ENCODE measurements at regions not wholly inside any gene's neighbourhood (a gene's known extent, or its start where the extent isn't known, plus 50 kb on each side); places are given as distances from the start of the nearest gene placed in this dataset.

DNA sequence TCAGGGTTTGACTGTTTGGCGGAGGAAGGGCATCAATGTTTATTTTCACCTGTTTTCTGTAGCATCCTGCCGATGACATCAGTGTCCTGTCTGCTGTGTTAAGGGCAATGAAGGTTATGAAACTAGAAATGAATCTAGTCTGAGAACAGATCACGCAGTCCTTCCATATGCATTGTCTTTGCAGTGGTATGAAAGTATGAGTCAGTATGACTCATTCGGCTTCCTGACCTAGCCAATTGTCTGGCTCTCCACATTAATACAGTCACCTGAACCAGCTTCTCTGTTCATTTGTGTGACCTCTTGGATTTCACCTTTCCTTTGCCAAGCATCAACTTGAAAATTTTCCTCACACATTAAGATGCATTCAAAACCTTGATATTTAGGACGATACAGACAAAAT lies 353.8 kb downstream of the RND3 start:
- TF ChIP-seq, protein P1, sequence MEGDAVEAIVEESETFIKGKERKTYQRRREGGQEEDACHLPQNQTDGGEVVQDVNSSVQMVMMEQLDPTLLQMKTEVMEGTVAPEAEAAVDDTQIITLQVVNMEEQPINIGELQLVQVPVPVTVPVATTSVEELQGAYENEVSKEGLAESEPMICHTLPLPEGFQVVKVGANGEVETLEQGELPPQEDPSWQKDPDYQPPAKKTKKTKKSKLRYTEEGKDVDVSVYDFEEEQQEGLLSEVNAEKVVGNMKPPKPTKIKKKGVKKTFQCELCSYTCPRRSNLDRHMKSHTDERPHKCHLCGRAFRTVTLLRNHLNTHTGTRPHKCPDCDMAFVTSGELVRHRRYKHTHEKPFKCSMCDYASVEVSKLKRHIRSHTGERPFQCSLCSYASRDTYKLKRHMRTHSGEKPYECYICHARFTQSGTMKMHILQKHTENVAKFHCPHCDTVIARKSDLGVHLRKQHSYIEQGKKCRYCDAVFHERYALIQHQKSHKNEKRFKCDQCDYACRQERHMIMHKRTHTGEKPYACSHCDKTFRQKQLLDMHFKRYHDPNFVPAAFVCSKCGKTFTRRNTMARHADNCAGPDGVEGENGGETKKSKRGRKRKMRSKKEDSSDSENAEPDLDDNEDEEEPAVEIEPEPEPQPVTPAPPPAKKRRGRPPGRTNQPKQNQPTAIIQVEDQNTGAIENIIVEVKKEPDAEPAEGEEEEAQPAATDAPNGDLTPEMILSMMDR (conservative IDR thresholded peaks at IDR 0.05) = no peak
- no peak overlapping the region for H2AK5ac ChIP-seq (ENCODE audit: insufficient read length, low read length)
- H3K4me2 ChIP-seq (ENCODE audit: insufficient read depth, insufficient read length, low read length) = no peak overlapping the region
- H3K27ac Mint-ChIP-seq = no peak overlapping the region
- H3K79me2 ChIP-seq (ENCODE audit: insufficient read depth, low read length) = no peaks in the 10 kb centered on the region
- H3K4me1 Mint-ChIP-seq = peaks cover 0 to 7% of the 10 kb centered on the region in 2 experiments; a peak in 2 of 4 replicates
- no peak overlapping the region for H4K5ac ChIP-seq (ENCODE audit: insufficient read length, low read depth, low read length)
- H3K23me2 ChIP-seq (ENCODE audit: insufficient read length, low read depth, low read length, poor library complexity, severe bottlenecking) = no peaks in the 10 kb centered on the region
- no peaks in the 10 kb centered on the region; a peak in 1 of 5 replicates for H3K9me3 Mint-ChIP-seq
- H2AFZ ChIP-seq (ENCODE audit: low read length) = peak overlapping the region; percentile 22
- H3K4me1 ChIP-seq (ENCODE audit: insufficient read depth, low read length) = no peaks in the 10 kb centered on the region; the same call in 1 of the 2 replicates
- no peak overlapping the region for H4K8ac ChIP-seq (replicated peaks; ENCODE audit: insufficient read length, low read depth, low read length)
- H2BK15ac ChIP-seq (ENCODE audit: low read depth, low read length) = no peak overlapping the region
- H3K4ac ChIP-seq (ENCODE audit: low read depth, low read length) = no peak overlapping the region
- H3K56ac ChIP-seq (ENCODE audit: insufficient read length, low read depth, low read length) = no peak overlapping the region
- DNase-seq = no peak
- H3K36me3 Mint-ChIP-seq (ENCODE audit: insufficient read depth in 1 of 3, low read depth in 3 of 3) = peaks cover 0 to 1% (median 0%) of the 10 kb centered on the region in 3 experiments; a peak in 2 of 7 replicates
- no peak overlapping the region for H3K27ac ChIP-seq (ENCODE audit: insufficient read length, low read depth, low read length)
- no peak overlapping the region for H2BK12ac ChIP-seq (ENCODE audit: insufficient read length, low read depth, low read length)
- H2BK5ac ChIP-seq (ENCODE audit: insufficient read length, low read length) = no peak overlapping the region
- no peak overlapping the region for H3K4me3 Mint-ChIP-seq
- no CpG with 5 or more reads among the region's 5 CpGs for WGBS (ENCODE audit: extremely low coverage, insufficient read length, low lambda C conversion rate)
- no peaks in the 10 kb centered on the region for H3K9me3 ChIP-seq (ENCODE audit: control insufficient read depth, low read depth, low read length)
- no peak overlapping the region for H4K91ac ChIP-seq (ENCODE audit: insufficient read length, low read depth, low read length)
- no peak overlapping the region for H3K23ac ChIP-seq (ENCODE audit: insufficient read length, low read depth, low read length)
- no peak overlapping the region for H2BK20ac ChIP-seq (ENCODE audit: low read depth, low read length, poor library complexity, severe bottlenecking)
- H3T11ph ChIP-seq (ENCODE audit: low read length) = no peak overlapping the region
- H3K27me3 ChIP-seq (ENCODE audit: insufficient read depth, low read length) = no peaks in the 10 kb centered on the region
- no peaks in the 10 kb centered on the region for H3K79me1 ChIP-seq (ENCODE audit: insufficient read depth, low read depth, low read length, poor library complexity, severe bottlenecking)
- H2BK120ac ChIP-seq (ENCODE audit: low read depth, low read length, poor library complexity, severe bottlenecking) = no peak overlapping the region
- H3K9ac ChIP-seq (ENCODE audit: extremely low read depth, insufficient read length, low read length) = no peak overlapping the region
- no peak overlapping the region for H3K14ac ChIP-seq (ENCODE audit: insufficient read depth, low read length)
- H3K18ac ChIP-seq (ENCODE audit: insufficient read length, low read depth, low read length) = no peak overlapping the region
- H4K20me1 ChIP-seq (ENCODE audit: control insufficient read depth, insufficient read depth, insufficient read length) = no peaks in the 10 kb centered on the region
- H3K27me3 Mint-ChIP-seq (ENCODE audit: low read depth) = no peaks in the 10 kb centered on the region
